ENCODE measurements at regions not wholly inside any gene's neighbourhood (a gene's known extent, or its start where the extent isn't known, plus 50 kb on each side); places are given as distances from the start of the nearest gene placed in this dataset.

GRCh38 chr10:86598151-86598550 lies 56.2 kb upstream of the OPN4 start:
- no peak for TF ChIP-seq CTCF (IDR thresholded peaks at IDR 0.05; ENCODE audit: insufficient read depth, low read length, poor library complexity, severe bottlenecking)

GRCh38 chr10:86599041-86599440 lies 55.3 kb upstream of the OPN4 start:
- Histone ChIP-seq H3K36me3 (ENCODE audit: control insufficient read depth, insufficient read depth, low read length) (no peaks in the 10 kb centered on the region), H3K27me3 (replicated peaks; ENCODE audit: control insufficient read depth, insufficient read depth, low read length) (no peaks in the 10 kb centered on the region), H3K4me3 (replicated peaks; ENCODE audit: low read depth, low read length) (no peak overlapping the region)
- no peak for TF ChIP-seq CTCF (IDR thresholded peaks at IDR 0.05; ENCODE audit: insufficient read depth, low read length, poor library complexity, severe bottlenecking)
- no peak for DNase-seq (ENCODE audit: extremely low read depth, insufficient read length)

More at GRCh38 chr10:86598151-86598550, 56.2 kb upstream of the OPN4 start:
- no peak overlapping the region for H3K4me3 ChIP-seq (replicated peaks; ENCODE audit: low read depth, low read length)
- no peaks in the 10 kb centered on the region for H3K27me3 ChIP-seq (replicated peaks; ENCODE audit: control insufficient read depth, insufficient read depth, low read length)
- DNase-seq (ENCODE audit: extremely low read depth, insufficient read length), result no peak
- H3K36me3 ChIP-seq (ENCODE audit: control insufficient read depth, insufficient read depth, low read length), result no peaks in the 10 kb centered on the region

GRCh38 chr10:86599729-86600128 lies 54.6 kb upstream of the OPN4 start:
- no peaks in the 10 kb centered on the region for H3K27me3 ChIP-seq (replicated peaks; ENCODE audit: control insufficient read depth, insufficient read depth, low read length)
- no peak for DNase-seq (ENCODE audit: extremely low read depth, insufficient read length)
- no peak for TF ChIP-seq CTCF (IDR thresholded peaks at IDR 0.05; ENCODE audit: insufficient read depth, low read length, poor library complexity, severe bottlenecking)
- no peaks in the 10 kb centered on the region for H3K36me3 ChIP-seq (ENCODE audit: control insufficient read depth, insufficient read depth, low read length)
- H3K4me3 ChIP-seq (replicated peaks; ENCODE audit: low read depth, low read length), result no peak overlapping the region

- TF ChIP-seq CTCF (IDR thresholded peaks at IDR 0.05; ENCODE audit: insufficient read depth, low read length, poor library complexity, severe bottlenecking), result no peak
- no peaks in the 10 kb centered on the region for H3K27me3 ChIP-seq (replicated peaks; ENCODE audit: control insufficient read depth, insufficient read depth, low read length)
- H3K36me3 ChIP-seq (ENCODE audit: control insufficient read depth, insufficient read depth, low read length), result no peaks in the 10 kb centered on the region
- no peak overlapping the region for H3K4me3 ChIP-seq (replicated peaks; ENCODE audit: low read depth, low read length)
- DNase-seq (ENCODE audit: extremely low read depth, insufficient read length), result no peak
These were observed 54.1 kb upstream of the OPN4 start for GRCh38 chr10:86600296-86600695.

GRCh38 chr10:86601956-86602602 lies 52.3 kb upstream of the OPN4 start:
- no peak overlapping the region for H3K4me3 ChIP-seq (replicated peaks; ENCODE audit: low read depth, low read length)
- TF ChIP-seq CTCF (IDR thresholded peaks at IDR 0.05; ENCODE audit: insufficient read depth, low read length, poor library complexity, severe bottlenecking), result no peak
- H3K27me3 ChIP-seq (replicated peaks; ENCODE audit: control insufficient read depth, insufficient read depth, low read length), result no peaks in the 10 kb centered on the region
- no peak for DNase-seq (ENCODE audit: extremely low read depth, insufficient read length)
- no peaks in the 10 kb centered on the region for H3K36me3 ChIP-seq (ENCODE audit: control insufficient read depth, insufficient read depth, low read length)

- H3K36me3 ChIP-seq (ENCODE audit: control insufficient read depth, insufficient read depth, low read length), result no peaks in the 10 kb centered on the region
- no peak for TF ChIP-seq CTCF (IDR thresholded peaks at IDR 0.05; ENCODE audit: insufficient read depth, low read length, poor library complexity, severe bottlenecking)
- no peak for DNase-seq (ENCODE audit: extremely low read depth, insufficient read length)
- H3K27me3 ChIP-seq (replicated peaks; ENCODE audit: control insufficient read depth, insufficient read depth, low read length), result no peaks in the 10 kb centered on the region
- H3K4me3 ChIP-seq (replicated peaks; ENCODE audit: low read depth, low read length), result no peak overlapping the region
These were observed 51.1 kb upstream of the OPN4 start for GRCh38 chr10:86603256-86603655.

All from GM06990 (cell line).